Activated T-helper 2 cell treated with anti-CD3 and anti-CD28 coated beads, Interferon-gamma antibody, Interleukin-2, Interleukin-4, amounts not matched to agents 10 μg/mL and 5 μg/mL and 100 μg/mL, durations not matched to agents 14 hours and 24 hours and 36 hours (primary cell): ENCODE measurements at regions not wholly inside any gene's neighbourhood (a gene's known extent, or its start where the extent isn't known, plus 50 kb on each side); places are given as distances from the start of the nearest gene placed in this dataset.

Source experiments
- DNase-seq: peaks from one replicate; pipeline ENCODE4 v3.0.0; 2021; ENCODE audit warnings: low spot score
- H3K27ac Mint-ChIP-seq: one replicate; pipeline ENCODE4 v1.8.0; 2021; ENCODE audit warnings: mixed read lengths
- H3K27me3 Mint-ChIP-seq: one replicate; pipeline ENCODE4 v1.8.0; 2021; ENCODE audit warnings: low read depth, mixed read lengths
- H3K36me3 Mint-ChIP-seq: one replicate; pipeline ENCODE4 v1.8.0; 2021; ENCODE audit warnings: low read depth, mixed read lengths
- H3K4me1 Mint-ChIP-seq: one replicate; pipeline ENCODE4 v1.8.0; 2021; ENCODE audit warnings: low read depth, mixed read lengths
- H3K4me3 Mint-ChIP-seq: one replicate; pipeline ENCODE4 v1.8.0; 2021; ENCODE audit warnings: low read depth, mild to moderate bottlenecking, moderate library complexity, mixed read lengths
- H3K9me3 Mint-ChIP-seq: one replicate; pipeline ENCODE4 v1.8.0; 2021; ENCODE audit warnings: mixed read lengths
- intact Hi-C: fragments of 100-400 bp; cut with micrococcal nuclease; formaldehyde crosslinking; loops from one replicate; pipeline ENCODE4 v1.15.1; 2023

DNA sequence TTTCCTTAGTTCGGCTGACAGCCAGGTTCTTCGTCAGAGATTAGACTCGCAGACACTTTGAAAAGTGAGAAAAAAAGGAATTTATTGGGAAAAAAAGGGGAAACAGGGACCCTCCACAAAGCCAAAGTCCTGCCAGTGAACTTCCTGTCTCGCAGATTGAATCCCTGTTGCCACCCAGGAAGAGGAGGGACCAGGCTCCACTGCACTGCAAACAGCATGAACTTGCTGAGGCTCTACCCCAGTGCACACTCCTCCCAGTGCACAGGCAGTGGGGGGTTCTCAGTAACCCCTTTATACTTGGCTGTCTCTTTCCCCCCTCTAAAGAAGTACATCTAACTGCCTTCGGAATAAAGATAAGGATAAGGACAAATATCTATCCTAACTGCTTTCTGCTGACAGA, 959.0 kb downstream of the GRIK2 start:
- Mint-ChIP-seq H3K9me3 (peaks cover 6% of the 10 kb centered on the region), H3K36me3 (no peaks in the 10 kb centered on the region), H3K4me1 (no peaks in the 10 kb centered on the region), H3K4me3 (no peak overlapping the region), H3K27me3 (no peaks in the 10 kb centered on the region), H3K27ac (no peak overlapping the region)
- intact Hi-C loops, result no loop called here
- DNase-seq, result no peak

DNA sequence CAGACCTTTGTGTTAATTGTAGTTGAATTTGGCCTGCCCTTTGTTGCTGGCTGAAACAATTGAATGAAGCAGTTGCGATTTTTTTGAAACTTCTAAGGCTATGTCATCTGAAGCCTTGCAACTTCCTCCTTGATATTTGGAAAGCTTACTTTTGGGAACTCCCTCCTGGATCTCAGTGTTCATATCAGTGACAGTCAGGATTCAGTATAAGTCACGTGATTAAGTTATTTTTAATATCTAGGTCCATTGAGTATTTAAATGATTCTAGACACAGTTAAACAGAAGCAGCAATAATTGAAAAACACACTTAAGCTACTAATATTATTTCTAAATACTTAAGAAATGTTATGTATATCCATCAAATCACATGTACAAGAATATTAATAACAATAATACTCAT, 951.3 kb downstream of the GRIK2 start:
- no peak for DNase-seq
- H3K9me3 Mint-ChIP-seq, result peaks cover 7% of the 10 kb centered on the region
- H3K27ac Mint-ChIP-seq, result no peak overlapping the region
- H3K27me3 Mint-ChIP-seq, result no peaks in the 10 kb centered on the region
- H3K4me1 Mint-ChIP-seq, result no peaks in the 10 kb centered on the region
- H3K36me3 Mint-ChIP-seq, result no peaks in the 10 kb centered on the region
- intact Hi-C loops, result no loop called here
- no peak overlapping the region for H3K4me3 Mint-ChIP-seq

DNA sequence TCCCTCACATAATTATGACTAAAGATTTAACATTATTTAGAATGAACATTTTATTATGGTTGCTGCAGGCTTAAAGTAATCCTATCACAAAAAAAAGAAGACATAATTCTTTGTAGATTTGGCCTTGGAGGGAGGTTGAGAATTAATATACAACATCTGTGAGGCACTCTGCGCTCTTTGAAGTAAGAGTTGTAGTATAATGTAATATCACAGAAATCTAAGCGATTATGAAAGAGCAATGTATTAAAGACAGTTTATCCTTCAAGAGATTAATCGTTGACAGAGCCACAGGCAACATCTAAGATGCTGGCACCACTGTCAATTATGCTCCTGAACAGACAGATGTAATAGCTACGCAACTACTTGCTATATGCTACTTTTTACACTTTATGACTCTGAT, 946.8 kb downstream of the GRIK2 start:
- no peak for DNase-seq
- Mint-ChIP-seq H3K36me3 (no peaks in the 10 kb centered on the region), H3K27me3 (no peaks in the 10 kb centered on the region), H3K9me3 (no peaks in the 10 kb centered on the region), H3K4me3 (no peak overlapping the region), H3K4me1 (no peaks in the 10 kb centered on the region), H3K27ac (no peak overlapping the region)
- intact Hi-C loops, result no loop called here

DNA sequence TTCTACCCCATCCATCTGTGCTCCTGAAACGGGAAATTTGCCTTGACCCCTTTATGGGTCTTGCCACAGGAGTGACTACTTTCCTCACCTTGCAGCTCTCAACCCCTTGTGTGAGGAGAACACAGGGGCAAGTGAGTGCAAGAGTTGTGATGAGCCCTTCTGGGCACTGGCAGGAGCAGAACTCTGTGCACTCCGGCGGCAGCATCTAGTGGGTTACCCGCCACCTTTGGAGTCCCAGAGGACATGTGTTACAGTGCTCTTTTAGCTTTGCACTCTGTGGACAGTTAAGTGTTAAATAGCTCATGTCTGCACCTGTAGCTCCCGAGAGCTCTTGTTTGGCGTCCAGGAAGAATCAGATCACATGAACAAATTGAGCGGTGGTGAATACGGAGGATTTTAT, 940.2 kb downstream of the GRIK2 start:
- intact Hi-C loops, result no loop called here
- H3K4me3 Mint-ChIP-seq, result no peak overlapping the region
- no peaks in the 10 kb centered on the region for H3K27me3 Mint-ChIP-seq
- H3K27ac Mint-ChIP-seq, result no peak overlapping the region
- H3K4me1 Mint-ChIP-seq, result no peaks in the 10 kb centered on the region
- DNase-seq, result no peak
- H3K36me3 Mint-ChIP-seq, result no peaks in the 10 kb centered on the region
- H3K9me3 Mint-ChIP-seq, result peaks cover 4% of the 10 kb centered on the region

DNA sequence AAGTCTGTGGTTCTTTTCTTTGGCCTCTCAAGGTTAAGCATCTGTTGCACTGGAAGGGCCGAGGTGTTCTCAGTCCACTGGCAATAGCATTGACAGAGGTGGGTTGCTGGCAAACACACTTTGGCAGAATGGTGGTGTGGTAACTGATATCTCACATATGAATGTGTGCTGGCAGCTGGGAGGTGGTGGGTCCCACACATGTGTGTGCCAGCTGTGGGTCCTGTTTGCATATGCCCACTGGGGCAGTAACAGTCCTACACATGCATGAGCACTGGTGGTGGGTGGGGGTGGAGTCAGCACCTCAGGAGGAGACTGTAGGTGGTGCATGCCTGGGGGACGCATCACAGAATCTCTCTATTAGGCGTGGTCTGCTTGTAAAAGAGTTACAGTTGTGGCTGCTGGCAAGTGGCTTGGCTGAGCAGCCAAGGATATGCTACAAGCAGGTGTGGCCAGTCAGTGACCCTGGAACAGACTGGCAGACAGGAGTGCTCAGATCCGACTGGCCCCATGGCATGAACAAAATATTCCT, 934.3 kb downstream of the GRIK2 start:
- Mint-ChIP-seq H3K27ac (no peak overlapping the region), H3K36me3 (no peaks in the 10 kb centered on the region), H3K27me3 (no peaks in the 10 kb centered on the region), H3K9me3 (peaks cover 7% of the 10 kb centered on the region), H3K4me3 (no peak overlapping the region), H3K4me1 (no peaks in the 10 kb centered on the region)
- intact Hi-C loops, result no loop called here
- no peak for DNase-seq

DNA sequence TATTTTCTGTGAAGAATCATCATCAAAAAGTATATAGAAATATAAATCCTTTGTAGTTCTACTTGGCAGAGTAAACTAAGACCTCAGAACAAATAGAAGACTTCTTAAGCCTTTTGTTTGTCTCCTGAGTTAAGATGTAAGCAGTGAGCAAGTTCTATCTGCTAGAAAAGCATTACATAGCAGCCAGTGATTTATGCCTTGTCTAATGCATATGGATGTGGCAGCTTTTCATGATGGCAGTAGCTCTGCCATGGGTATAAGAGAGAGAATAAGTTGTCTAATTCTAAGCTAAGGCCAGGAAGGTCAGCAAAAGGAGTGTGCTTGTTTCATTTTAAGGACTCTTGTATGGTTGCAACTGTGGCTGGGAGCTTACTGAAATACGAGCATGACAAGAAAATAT, 920.2 kb downstream of the GRIK2 start:
- Mint-ChIP-seq H3K9me3 (peaks cover 6% of the 10 kb centered on the region), H3K27ac (no peak overlapping the region), H3K4me1 (no peaks in the 10 kb centered on the region), H3K27me3 (no peaks in the 10 kb centered on the region), H3K4me3 (no peak overlapping the region), H3K36me3 (no peaks in the 10 kb centered on the region)
- DNase-seq, result no peak
- intact Hi-C loops, result no loop called here

DNA sequence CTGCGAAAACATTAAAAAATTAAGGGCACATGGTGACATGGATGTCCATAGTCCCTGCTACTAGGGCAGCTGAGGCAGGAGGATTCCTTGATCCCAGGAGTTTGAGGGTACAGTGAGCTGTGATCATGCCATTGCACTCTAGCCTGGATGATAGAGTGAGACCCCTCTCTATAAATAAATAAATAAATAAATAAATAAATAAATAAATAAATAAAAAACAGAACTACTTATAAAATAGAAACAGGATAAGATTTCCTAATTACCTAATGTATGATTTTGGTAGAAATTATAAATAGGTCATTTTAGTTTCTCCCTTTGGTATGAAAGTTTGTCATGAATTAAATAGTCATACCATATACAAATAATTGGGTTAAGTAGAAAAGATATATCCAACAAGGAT, 916.2 kb downstream of the GRIK2 start:
- H3K4me1 Mint-ChIP-seq, result no peaks in the 10 kb centered on the region
- H3K27me3 Mint-ChIP-seq, result no peaks in the 10 kb centered on the region
- no peaks in the 10 kb centered on the region for H3K36me3 Mint-ChIP-seq
- no peak overlapping the region for H3K27ac Mint-ChIP-seq
- no peak for DNase-seq
- peaks cover 16% of the 10 kb centered on the region for H3K9me3 Mint-ChIP-seq
- no peak overlapping the region for H3K4me3 Mint-ChIP-seq
- intact Hi-C loops, result no loop called here

DNA sequence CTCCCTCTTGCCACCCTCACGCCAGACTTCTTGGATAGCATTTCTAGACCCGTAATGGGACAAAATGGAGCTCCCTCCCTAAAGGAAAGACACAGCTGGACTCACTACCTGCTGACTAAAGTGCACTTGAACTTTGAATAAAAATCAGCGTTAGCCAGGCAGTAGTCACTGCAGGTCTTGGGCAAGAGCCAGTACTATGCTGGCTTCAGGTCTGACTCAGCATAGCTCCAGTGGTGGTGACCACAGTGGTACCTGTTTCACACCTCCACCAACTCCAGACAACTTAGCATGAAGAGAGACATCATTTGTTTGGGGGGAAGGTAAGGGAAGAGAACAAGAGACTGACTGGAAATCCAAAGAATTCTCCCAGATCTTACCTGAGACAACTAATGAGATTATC, 906.8 kb downstream of the GRIK2 start:
- no peak for DNase-seq
- no peaks in the 10 kb centered on the region for H3K36me3 Mint-ChIP-seq
- H3K4me3 Mint-ChIP-seq, result no peak overlapping the region
- H3K4me1 Mint-ChIP-seq, result no peaks in the 10 kb centered on the region
- intact Hi-C loops, result no loop called here
- H3K9me3 Mint-ChIP-seq, result peaks cover 25% of the 10 kb centered on the region
- H3K27me3 Mint-ChIP-seq, result no peaks in the 10 kb centered on the region
- H3K27ac Mint-ChIP-seq, result no peak overlapping the region

DNA sequence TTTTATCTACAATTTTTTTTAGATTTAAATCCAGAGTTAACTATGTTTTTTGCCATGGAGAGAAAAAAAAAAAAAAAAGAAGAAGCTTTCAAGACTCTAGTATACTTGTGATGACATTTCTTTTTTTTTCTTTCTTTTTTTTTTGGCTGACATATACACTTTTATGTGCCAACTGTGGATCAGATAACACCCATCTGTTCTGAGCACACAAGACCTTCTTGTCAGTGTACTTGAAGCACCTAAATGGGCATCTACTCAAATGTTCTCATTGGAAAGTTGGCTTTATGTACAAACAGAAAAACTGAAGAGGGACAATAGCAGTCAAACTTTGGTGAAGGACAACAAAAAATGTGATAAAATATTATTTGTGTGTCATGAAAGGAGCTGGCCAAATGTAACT, 904.5 kb downstream of the GRIK2 start:
- Mint-ChIP-seq H3K9me3 (peaks cover 44% of the 10 kb centered on the region), H3K27me3 (no peaks in the 10 kb centered on the region), H3K4me3 (no peak overlapping the region), H3K36me3 (no peaks in the 10 kb centered on the region), H3K4me1 (no peaks in the 10 kb centered on the region), H3K27ac (no peak overlapping the region)
- intact Hi-C loops, result no loop called here
- no peak for DNase-seq
